ENCODE measurements at regions not wholly inside any gene's neighbourhood (a gene's known extent, or its start where the extent isn't known, plus 50 kb on each side); places are given as distances from the start of the nearest gene placed in this dataset.
"Not testable (repeated sequence)": the region's sequence is repeated elsewhere in the genome, so short reads cannot be mapped to it uniquely, and the experiment has no call there.

- H3K4me1 Mint-ChIP-seq = peaks cover 0 to 2% (median 0%) of the 10 kb centered on the region in 3 donors
- no peaks in the 10 kb centered on the region for H3K27me3 Mint-ChIP-seq
- H3K27ac Mint-ChIP-seq = no peak overlapping the region
- H3K9me3 Mint-ChIP-seq = peaks cover 0 to 5% (median 2%) of the 10 kb centered on the region in 3 donors
- H3K36me3 Mint-ChIP-seq = peaks cover 2% of the 10 kb centered on the region
- no peak overlapping the region for H3K4me3 Mint-ChIP-seq
Measured at GRCh38 chr5:18754201-18754600, 1119.9 kb downstream of the TAF11L14 start.

- H3K36me3 Mint-ChIP-seq = peaks cover 2% of the 10 kb centered on the region
- peaks cover 1% of the 10 kb centered on the region for H3K27me3 Mint-ChIP-seq
- H3K9me3 Mint-ChIP-seq = no peaks in the 10 kb centered on the region
- H3K4me1 Mint-ChIP-seq = no peaks in the 10 kb centered on the region
- no peak overlapping the region for H3K27ac Mint-ChIP-seq
- no peak overlapping the region for H3K4me3 Mint-ChIP-seq
Measured at GRCh38 chr5:18761801-18762200, 1127.5 kb downstream of the TAF11L14 start.

DNA sequence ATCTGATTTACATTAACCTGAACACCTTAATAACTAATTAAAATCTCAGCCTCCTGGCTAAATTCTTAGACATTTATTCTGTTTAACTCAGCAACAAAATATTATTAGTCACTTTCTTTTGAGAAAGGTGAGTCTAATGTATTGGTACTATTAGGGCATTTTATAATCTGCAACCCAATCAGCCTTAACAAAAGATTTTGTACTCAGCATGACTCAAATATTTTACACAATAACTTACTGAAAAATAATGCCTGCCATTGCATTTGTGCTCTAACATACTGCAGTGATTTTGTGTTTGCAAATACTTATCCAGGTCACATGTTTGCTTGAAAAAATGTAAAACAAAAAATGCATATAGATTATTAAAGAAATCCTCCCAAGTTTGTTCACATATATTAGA, 1129.9 kb downstream of the TAF11L14 start:
- Mint-ChIP-seq H3K27ac (no peak overlapping the region), H3K36me3 (peaks cover 2% of the 10 kb centered on the region), H3K27me3 (peaks cover 1% of the 10 kb centered on the region), H3K4me3 (no peak overlapping the region), H3K9me3 (no peaks in the 10 kb centered on the region), H3K4me1 (no peaks in the 10 kb centered on the region)

DNA sequence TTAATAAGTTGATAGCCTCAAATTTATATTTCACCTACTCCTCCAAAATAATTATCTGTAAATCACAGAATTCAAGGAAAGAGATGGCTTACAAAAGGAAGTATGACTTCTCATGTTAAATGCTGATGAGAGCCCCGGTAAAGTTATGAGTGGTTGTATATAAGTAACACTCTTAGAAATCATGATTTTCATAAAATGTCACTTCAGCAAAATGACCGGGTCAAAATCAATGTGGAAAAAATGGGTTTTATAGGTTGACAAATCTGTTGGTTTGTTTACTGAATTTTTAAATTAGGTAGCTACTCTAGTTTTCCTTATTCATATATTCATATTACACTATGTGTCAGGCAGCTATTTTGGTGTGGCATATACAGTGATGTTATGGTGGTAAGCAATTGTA, 1131.0 kb downstream of the TAF11L14 start:
- Mint-ChIP-seq H3K9me3 (no peaks in the 10 kb centered on the region), H3K4me3 (no peak overlapping the region), H3K36me3 (no peaks in the 10 kb centered on the region), H3K27ac (no peak overlapping the region), H3K27me3 (peaks cover 1% of the 10 kb centered on the region), H3K4me1 (no peaks in the 10 kb centered on the region)

GRCh38 chr5:18771097-18771610, 1136.9 kb downstream of the TAF11L14 start:
- Mint-ChIP-seq H3K27me3 (no peaks in the 10 kb centered on the region), H3K9me3 (no peaks in the 10 kb centered on the region), H3K27ac (no peak overlapping the region), H3K4me1 (peaks cover 0 to 1% (median 1%) of the 10 kb centered on the region in 3 donors), H3K4me3 (no peak overlapping the region), H3K36me3 (no peaks in the 10 kb centered on the region)

DNA sequence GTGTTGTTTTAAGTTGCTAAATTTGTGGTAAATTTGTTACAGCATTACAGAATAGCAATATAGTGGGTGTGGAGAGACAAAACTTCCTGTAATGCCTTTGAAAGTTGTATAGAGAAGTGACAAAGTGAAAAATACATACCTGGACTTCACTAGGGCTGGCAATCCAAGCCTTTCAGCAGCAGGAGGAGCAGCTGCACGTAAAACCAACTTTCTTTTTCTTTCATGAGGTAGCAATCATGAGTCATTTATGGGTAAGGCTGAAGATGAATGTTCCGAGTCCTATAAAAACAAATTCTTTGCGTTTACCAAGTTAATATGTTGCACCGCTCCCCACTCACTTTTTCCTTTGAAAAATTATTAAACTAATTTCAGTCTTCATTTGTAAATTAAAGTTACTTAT, 1138.2 kb downstream of the TAF11L14 start:
- Mint-ChIP-seq H3K4me1 (peaks cover 0 to 1% (median 1%) of the 10 kb centered on the region in 3 donors), H3K27me3 (no peaks in the 10 kb centered on the region), H3K4me3 (no peak overlapping the region), H3K36me3 (no peaks in the 10 kb centered on the region), H3K27ac (no peak overlapping the region), H3K9me3 (no peaks in the 10 kb centered on the region)

DNA sequence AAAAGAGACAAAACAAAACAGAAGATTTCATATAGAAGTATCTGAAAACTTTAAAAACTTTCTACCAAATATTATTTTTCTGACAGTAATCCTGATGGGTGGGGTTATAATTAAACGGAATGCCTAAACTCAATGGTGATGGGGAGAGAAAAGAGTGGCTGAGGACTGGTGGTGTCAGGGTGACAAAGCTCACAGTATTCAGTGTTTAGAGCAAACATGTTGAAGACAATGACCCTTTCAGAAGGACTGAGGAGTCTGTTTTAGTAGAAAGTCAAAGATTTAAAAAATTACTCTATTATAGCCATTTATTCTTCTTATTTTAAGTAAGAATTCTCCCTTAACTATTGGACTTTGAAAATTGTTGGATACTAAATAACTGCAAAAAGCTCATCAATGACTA, 1144.0 kb downstream of the TAF11L14 start:
- Mint-ChIP-seq H3K4me1 (no peaks in the 10 kb centered on the region), H3K9me3 (peaks cover 2 to 4% (median 2%) of the 10 kb centered on the region in 3 donors), H3K36me3 (no peaks in the 10 kb centered on the region), H3K27ac (no peak overlapping the region), H3K4me3 (no peak overlapping the region), H3K27me3 (no peaks in the 10 kb centered on the region)

DNA sequence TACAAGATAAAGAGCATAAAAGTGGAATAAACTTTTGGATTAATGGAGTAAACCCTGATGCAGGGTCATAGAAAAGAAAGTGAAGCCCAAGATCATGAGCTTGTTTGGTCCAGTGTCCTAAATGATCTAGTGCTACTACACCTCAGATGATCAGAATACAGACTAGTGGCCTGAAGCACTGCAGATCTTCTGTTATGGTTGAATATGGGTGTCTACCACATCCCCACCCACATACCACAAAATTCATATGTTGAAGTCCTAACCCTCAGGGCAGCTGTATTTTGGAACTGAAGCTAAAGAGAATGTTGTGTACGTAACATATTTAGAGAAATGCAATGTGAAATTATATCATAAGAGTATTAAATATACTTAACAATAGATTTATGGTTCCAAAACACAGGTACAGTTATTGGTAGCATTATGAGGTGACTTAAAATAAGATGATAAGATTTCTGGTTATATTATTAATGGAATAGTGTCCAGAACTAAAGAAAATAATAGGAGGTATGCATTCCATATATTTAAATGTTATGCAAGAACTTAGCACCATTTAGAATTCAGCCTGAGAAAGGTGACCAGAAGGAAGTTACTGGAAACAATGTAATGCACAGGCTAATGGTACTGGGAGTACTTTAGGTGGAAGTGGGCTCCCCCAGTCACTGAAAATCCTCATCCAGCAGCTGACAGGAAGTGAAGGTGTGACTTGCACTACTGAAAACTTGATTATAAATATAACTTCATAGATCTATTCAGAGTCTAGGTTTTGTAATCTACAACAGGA, 1155.1 kb downstream of the TAF11L14 start:
- no peak overlapping the region for H3K4me3 Mint-ChIP-seq
- H3K4me1 Mint-ChIP-seq = peaks cover 0 to 1% (median 0%) of the 10 kb centered on the region in 3 donors
- no peak overlapping the region for H3K27ac Mint-ChIP-seq
- H3K9me3 Mint-ChIP-seq = no peaks in the 10 kb centered on the region
- H3K27me3 Mint-ChIP-seq = no peaks in the 10 kb centered on the region
- H3K36me3 Mint-ChIP-seq = no peaks in the 10 kb centered on the region

GRCh38 chr5:18792145-18792544, 1157.9 kb downstream of the TAF11L14 start:
- no peaks in the 10 kb centered on the region for H3K27me3 Mint-ChIP-seq
- H3K4me1 Mint-ChIP-seq = peaks cover 0 to 1% (median 0%) of the 10 kb centered on the region in 3 donors
- no peak overlapping the region for H3K4me3 Mint-ChIP-seq

GRCh38 chr5:18797222-18797621, 1163.0 kb downstream of the TAF11L14 start:
- H3K27me3 Mint-ChIP-seq = no peaks in the 10 kb centered on the region

More at GRCh38 chr5:18792145-18792544, 1157.9 kb downstream of the TAF11L14 start:
- no peaks in the 10 kb centered on the region for H3K9me3 Mint-ChIP-seq
- H3K36me3 Mint-ChIP-seq = no peaks in the 10 kb centered on the region
- H3K27ac Mint-ChIP-seq = no peak overlapping the region

GRCh38 chr5:18798058-18798457, 1163.8 kb downstream of the TAF11L14 start:
- Mint-ChIP-seq H3K36me3 (no peaks in the 10 kb centered on the region), H3K27ac (no peak overlapping the region), H3K4me3 (no peak overlapping the region), H3K27me3 (no peaks in the 10 kb centered on the region), H3K9me3 (no peaks in the 10 kb centered on the region), H3K4me1 (no peaks in the 10 kb centered on the region)

More at GRCh38 chr5:18797222-18797621, 1163.0 kb downstream of the TAF11L14 start:
- no peaks in the 10 kb centered on the region for H3K36me3 Mint-ChIP-seq
- H3K4me1 Mint-ChIP-seq = no peaks in the 10 kb centered on the region
- H3K27ac Mint-ChIP-seq = no peak overlapping the region
- H3K9me3 Mint-ChIP-seq = no peaks in the 10 kb centered on the region
- no peak overlapping the region for H3K4me3 Mint-ChIP-seq

GRCh38 chr5:18799482-18800128, 1165.3 kb downstream of the TAF11L14 start:
- H3K27ac Mint-ChIP-seq = no peak overlapping the region
- H3K27me3 Mint-ChIP-seq = no peaks in the 10 kb centered on the region
- H3K36me3 Mint-ChIP-seq = no peaks in the 10 kb centered on the region
- no peaks in the 10 kb centered on the region for H3K4me1 Mint-ChIP-seq
- H3K9me3 Mint-ChIP-seq = no peaks in the 10 kb centered on the region
- H3K4me3 Mint-ChIP-seq = no peak overlapping the region

GRCh38 chr5:18800293-18801025, 1166.2 kb downstream of the TAF11L14 start:
- Mint-ChIP-seq H3K9me3 (no peaks in the 10 kb centered on the region), H3K36me3 (no peaks in the 10 kb centered on the region), H3K27me3 (peaks cover 2% of the 10 kb centered on the region), H3K27ac (no peak overlapping the region), H3K4me3 (no peak overlapping the region), H3K4me1 (no peaks in the 10 kb centered on the region)

DNA sequence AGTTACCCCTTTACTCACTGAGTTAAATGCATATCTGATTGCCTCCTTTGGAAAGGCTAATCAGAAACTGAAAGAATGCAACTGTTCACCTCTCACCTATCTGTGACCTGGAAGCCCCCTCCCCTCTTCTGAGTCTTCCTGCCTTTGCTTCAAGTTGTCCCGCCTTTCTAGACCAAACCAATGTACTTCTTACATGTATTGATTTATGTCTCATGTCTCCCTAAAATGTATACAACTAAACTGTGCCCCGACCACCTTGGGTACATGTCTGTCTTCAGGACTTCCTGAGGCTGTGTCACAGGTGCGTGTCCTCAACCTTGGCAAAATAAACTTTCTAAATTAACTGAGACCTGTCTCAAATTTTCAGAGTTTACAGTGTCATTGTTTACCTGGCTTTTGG, 1167.2 kb downstream of the TAF11L14 start:
- H3K9me3 Mint-ChIP-seq, H3K4me1 Mint-ChIP-seq, H3K4me3 Mint-ChIP-seq, H3K27me3 Mint-ChIP-seq, H3K27ac Mint-ChIP-seq, H3K36me3 Mint-ChIP-seq: not testable (repeated sequence)

- Mint-ChIP-seq H3K27me3 (peaks cover 2% of the 10 kb centered on the region), H3K4me3 (no peak overlapping the region), H3K4me1 (no peaks in the 10 kb centered on the region), H3K9me3 (no peaks in the 10 kb centered on the region), H3K27ac (no peak overlapping the region), H3K36me3 (no peaks in the 10 kb centered on the region)
Measured at GRCh38 chr5:18802336-18802735, 1168.1 kb downstream of the TAF11L14 start.
